ENCODE measurements at regions not wholly inside any gene's neighbourhood (a gene's known extent, or its start where the extent isn't known, plus 50 kb on each side); places are given as distances from the start of the nearest gene placed in this dataset.

DNA sequence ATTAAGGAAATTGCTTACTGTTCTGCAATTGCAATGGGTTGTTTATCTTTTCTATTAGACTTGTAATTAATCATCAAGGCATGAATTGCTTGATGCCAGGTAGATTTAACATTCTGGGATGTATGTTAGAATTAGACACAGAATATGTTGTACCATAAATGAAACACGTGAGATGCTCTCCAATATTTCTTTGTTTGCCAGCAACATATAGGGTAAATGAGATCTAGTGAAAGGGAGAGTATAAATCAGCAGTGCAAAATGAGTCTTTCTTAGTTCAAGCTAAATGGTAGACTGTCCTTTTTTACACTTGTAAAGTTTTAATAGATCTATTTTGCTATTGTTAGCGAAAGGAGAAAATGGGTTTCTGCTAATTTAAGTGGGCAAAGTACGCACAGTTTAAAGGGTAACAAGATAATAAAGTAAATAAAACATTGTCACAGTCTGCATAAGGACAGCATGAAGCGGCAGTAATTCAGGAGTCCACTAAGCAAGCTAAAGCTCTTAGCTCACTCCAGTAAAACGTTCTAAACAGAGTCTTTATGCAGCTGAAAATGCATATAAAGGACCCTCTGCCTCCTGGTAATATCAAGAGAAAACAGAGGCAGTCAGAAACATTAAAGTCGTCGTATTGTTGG, 1137.1 kb downstream of the OLFM4 start:
- WGBS, 5 donors: 35 to 52% (median 39%) methylated on average over 7 of the region's 7 CpGs
- no peak for TF ChIP-seq EP300 (IDR thresholded peaks at IDR 0.05)
- TF ChIP-seq, protein P1, sequence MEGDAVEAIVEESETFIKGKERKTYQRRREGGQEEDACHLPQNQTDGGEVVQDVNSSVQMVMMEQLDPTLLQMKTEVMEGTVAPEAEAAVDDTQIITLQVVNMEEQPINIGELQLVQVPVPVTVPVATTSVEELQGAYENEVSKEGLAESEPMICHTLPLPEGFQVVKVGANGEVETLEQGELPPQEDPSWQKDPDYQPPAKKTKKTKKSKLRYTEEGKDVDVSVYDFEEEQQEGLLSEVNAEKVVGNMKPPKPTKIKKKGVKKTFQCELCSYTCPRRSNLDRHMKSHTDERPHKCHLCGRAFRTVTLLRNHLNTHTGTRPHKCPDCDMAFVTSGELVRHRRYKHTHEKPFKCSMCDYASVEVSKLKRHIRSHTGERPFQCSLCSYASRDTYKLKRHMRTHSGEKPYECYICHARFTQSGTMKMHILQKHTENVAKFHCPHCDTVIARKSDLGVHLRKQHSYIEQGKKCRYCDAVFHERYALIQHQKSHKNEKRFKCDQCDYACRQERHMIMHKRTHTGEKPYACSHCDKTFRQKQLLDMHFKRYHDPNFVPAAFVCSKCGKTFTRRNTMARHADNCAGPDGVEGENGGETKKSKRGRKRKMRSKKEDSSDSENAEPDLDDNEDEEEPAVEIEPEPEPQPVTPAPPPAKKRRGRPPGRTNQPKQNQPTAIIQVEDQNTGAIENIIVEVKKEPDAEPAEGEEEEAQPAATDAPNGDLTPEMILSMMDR (IDR thresholded peaks at IDR 0.05): no peak
- TF ChIP-seq POLR2AphosphoS5 (IDR thresholded peaks at IDR 0.05): no peak
- TF ChIP-seq POLR2A (IDR thresholded peaks at IDR 0.05): no peak
- peak in 1 of 2 donors; percentile 8 for DNase-seq
- H3K4me3 ChIP-seq: no peak overlapping the region
- H3K27me3 ChIP-seq: no peaks in the 10 kb centered on the region
- H3K27ac ChIP-seq: no peak overlapping the region
- intact Hi-C loops (cut with DNase I; ENCODE audit: low total_unique reads): no loop called here
- no peaks in the 10 kb centered on the region for H3K9me3 ChIP-seq
- H3K36me3 ChIP-seq: no peaks in the 10 kb centered on the region
- H3K4me1 ChIP-seq: no peaks in the 10 kb centered on the region

DNA sequence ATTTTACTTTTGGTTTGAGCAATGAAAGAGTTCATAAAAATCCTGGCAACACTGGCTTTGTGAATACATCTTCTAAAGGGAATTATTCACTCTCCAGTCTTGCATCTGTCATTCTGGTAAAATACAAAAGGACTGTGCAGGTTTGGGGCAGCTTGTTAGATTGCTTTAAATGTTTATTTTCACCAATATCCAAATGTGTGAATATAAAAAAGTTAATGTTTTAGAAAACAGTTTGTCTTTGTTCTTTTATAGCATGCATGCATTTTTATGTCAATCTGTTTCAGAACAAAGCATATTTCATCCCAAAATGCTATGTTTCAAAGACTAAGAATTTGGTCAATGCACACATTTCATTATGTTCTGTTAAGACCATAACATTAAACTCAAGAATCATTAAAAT, 1145.4 kb downstream of the OLFM4 start:
- DNase-seq: no peak
- Histone ChIP-seq H3K27me3 (no peaks in the 10 kb centered on the region), H3K36me3 (no peaks in the 10 kb centered on the region), H3K9me3 (no peaks in the 10 kb centered on the region), H3K4me3 (no peak overlapping the region), H3K4me1 (no peaks in the 10 kb centered on the region), H3K27ac (no peak overlapping the region)
- TF ChIP-seq POLR2AphosphoS5 (IDR thresholded peaks at IDR 0.05) (no peak), EP300 (IDR thresholded peaks at IDR 0.05) (no peak), POLR2A (IDR thresholded peaks at IDR 0.05) (no peak)
- TF ChIP-seq, protein P1 (IDR thresholded peaks at IDR 0.05): no peak
- intact Hi-C loops (cut with DNase I; ENCODE audit: low total_unique reads): no loop called here

DNA sequence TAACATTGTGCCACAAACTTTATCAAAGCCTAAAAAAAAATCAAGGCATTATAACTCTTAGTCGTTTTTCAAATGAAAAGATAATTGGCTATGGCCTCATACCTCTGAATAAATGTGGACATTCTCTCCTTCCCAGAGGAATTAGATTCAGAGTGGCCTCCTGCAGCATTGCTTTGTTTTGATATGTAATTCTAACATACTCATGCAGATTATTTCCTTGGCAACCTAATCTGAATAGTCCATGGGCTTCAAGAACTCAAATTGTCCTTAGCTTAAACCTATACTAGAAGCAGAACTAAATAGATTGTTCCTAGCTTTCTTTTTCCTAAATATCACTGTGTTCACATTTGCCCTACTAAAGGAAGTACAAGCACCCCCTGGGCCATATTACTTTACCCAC, 1146.9 kb downstream of the OLFM4 start:
- no peaks in the 10 kb centered on the region for H3K27me3 ChIP-seq
- H3K4me3 ChIP-seq: no peak overlapping the region
- DNase-seq: no peak
- WGBS, 5 donors: 20 to 38% (median 33%) methylated on average over 1 of the region's 1 CpG
- H3K27ac ChIP-seq: no peak overlapping the region
- H3K9me3 ChIP-seq: no peaks in the 10 kb centered on the region
- TF ChIP-seq POLR2AphosphoS5 (IDR thresholded peaks at IDR 0.05): no peak
- no peak for TF ChIP-seq EP300 (IDR thresholded peaks at IDR 0.05)
- TF ChIP-seq, protein P1 (IDR thresholded peaks at IDR 0.05): no peak
- TF ChIP-seq POLR2A (IDR thresholded peaks at IDR 0.05): no peak
- intact Hi-C loops (cut with DNase I; ENCODE audit: low total_unique reads): no loop called here
- H3K36me3 ChIP-seq: no peaks in the 10 kb centered on the region
- no peaks in the 10 kb centered on the region for H3K4me1 ChIP-seq

DNA sequence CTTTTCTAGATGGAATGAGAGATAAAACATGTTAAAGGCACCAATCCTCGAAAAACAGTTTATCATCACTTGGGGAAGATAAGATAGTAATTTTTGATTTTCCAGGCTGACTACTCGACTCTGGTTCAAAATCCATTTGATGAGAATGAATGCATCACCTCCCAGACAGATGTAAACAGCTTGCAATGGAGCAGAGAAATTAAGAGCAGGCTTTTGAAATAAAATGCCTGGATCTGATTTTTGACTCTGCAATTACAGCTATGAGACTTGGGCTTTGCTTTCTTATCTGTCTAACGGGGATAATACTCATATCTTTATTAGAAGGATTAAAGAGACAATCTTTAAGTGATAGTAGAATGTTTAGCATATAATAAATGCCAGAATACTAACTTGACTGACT, 1148.9 kb downstream of the OLFM4 start:
- no peak for DNase-seq
- 30 to 54% (median 40%) methylated on average over 3 of the region's 3 CpGs for WGBS, 5 donors

More for the DNA sequence above, 1148.9 kb downstream of the OLFM4 start:
- intact Hi-C loops (cut with DNase I; ENCODE audit: low total_unique reads): no loop called here
- H3K4me3 ChIP-seq: no peak overlapping the region
- H3K9me3 ChIP-seq: no peaks in the 10 kb centered on the region
- H3K36me3 ChIP-seq: no peaks in the 10 kb centered on the region
- no peak overlapping the region for H3K27ac ChIP-seq
- TF ChIP-seq POLR2AphosphoS5 (IDR thresholded peaks at IDR 0.05) (no peak), POLR2A (IDR thresholded peaks at IDR 0.05) (no peak), EP300 (IDR thresholded peaks at IDR 0.05) (no peak)
- TF ChIP-seq, protein P1 (IDR thresholded peaks at IDR 0.05): no peak
- no peaks in the 10 kb centered on the region for H3K4me1 ChIP-seq
- no peaks in the 10 kb centered on the region for H3K27me3 ChIP-seq

All from stomach (tissue), 8 donors.